ENCODE measurements at regions not wholly inside any gene's neighbourhood (a gene's known extent, or its start where the extent isn't known, plus 50 kb on each side); places are given as distances from the start of the nearest gene placed in this dataset.

DNA sequence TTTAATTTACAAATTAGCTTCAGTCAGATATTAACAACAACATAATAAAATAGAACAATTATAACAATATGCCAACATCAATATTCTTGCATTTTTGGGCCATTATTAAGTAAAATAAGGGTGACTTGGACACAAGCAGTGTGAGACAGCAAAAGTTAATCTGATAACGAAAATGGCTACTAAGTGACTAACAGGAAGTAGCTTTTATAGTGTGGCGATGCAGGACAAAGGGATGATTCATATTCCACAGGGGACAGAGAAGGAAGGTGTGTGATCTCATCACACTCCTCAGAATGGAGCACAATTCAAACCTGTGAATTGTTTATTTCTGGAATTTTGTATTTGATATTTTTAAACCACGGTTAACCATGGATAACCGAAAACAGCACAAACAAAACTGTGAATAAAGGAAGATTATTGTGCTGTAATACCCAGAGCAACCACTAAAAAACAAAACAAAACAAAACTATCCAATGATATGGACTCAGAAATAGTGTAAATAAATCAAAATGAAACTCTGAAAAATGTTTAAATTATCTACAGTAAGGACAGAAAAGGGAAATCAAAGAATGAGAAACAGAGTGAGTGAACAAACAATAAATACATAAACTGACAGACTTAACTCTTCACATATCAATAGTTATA lies 66.9 kb upstream of the TFEC start (continued):
- TF ChIP-seq ZFP62 (CRISPR knock-in tag; IDR thresholded peaks at IDR 0.05) (no peak), KDM2A (CRISPR knock-in tag; IDR thresholded peaks at IDR 0.05; ENCODE audit: borderline replicate concordance, low read depth) (no peak), YEATS2 (CRISPR knock-in tag; IDR thresholded peaks at IDR 0.05; ENCODE audit: borderline replicate concordance) (no peak), FOSL2 (CRISPR knock-in tag; IDR thresholded peaks at IDR 0.05) (peak; percentile 77), ZNF605 (CRISPR knock-in tag; IDR thresholded peaks at IDR 0.05) (no peak), GABPA (IDR thresholded peaks at IDR 0.05; ENCODE audit: low read depth, low read length) (no peak), GABPA (CRISPR knock-in tag; IDR thresholded peaks at IDR 0.05; ENCODE audit: low read depth) (peak; percentile 45; the same call in 1 of the 2 replicates), BRD4 (CRISPR knock-in tag; IDR thresholded peaks at IDR 0.05) (no peak), MTA3 (CRISPR knock-in tag; IDR thresholded peaks at IDR 0.05) (no peak), ZNF775 (CRISPR knock-in tag; IDR thresholded peaks at IDR 0.05; ENCODE audit: borderline replicate concordance) (no peak), PLSCR1 (CRISPR knock-in tag; IDR thresholded peaks at IDR 0.05; ENCODE audit: borderline replicate concordance) (no peak), KDM3A (CRISPR knock-in tag; IDR thresholded peaks at IDR 0.05; ENCODE audit: low read depth) (no peak), HCFC1 (IDR thresholded peaks at IDR 0.05; ENCODE audit: low read depth, low read length) (no peak), ELF3 (CRISPR knock-in tag; IDR thresholded peaks at IDR 0.05) (0 out of 2 replicates have a peak, but pooled peaks have one; percentile 35), SYNCRIP (IDR thresholded peaks at IDR 0.05; ENCODE audit: insufficient read depth, low read depth, low read length) (no peak), DMAP1 (CRISPR knock-in tag; IDR thresholded peaks at IDR 0.05) (no peak), MED8 (CRISPR knock-in tag; IDR thresholded peaks at IDR 0.05; ENCODE audit: insufficient replicate concordance) (no peak), ETV5 (CRISPR knock-in tag; IDR thresholded peaks at IDR 0.05; ENCODE audit: borderline replicate concordance) (peak; percentile 34; the same call in 1 of the 2 replicates), HIVEP1 (CRISPR knock-in tag; IDR thresholded peaks at IDR 0.05) (no peak), ZNF563 (CRISPR knock-in tag; IDR thresholded peaks at IDR 0.05) (no peak)
- TF ChIP-seq, protein P1, sequence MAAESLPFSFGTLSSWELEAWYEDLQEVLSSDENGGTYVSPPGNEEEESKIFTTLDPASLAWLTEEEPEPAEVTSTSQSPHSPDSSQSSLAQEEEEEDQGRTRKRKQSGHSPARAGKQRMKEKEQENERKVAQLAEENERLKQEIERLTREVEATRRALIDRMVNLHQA (CRISPR knock-in tag; IDR thresholded peaks at IDR 0.05), result no peak
- TF ChIP-seq, protein P2, sequence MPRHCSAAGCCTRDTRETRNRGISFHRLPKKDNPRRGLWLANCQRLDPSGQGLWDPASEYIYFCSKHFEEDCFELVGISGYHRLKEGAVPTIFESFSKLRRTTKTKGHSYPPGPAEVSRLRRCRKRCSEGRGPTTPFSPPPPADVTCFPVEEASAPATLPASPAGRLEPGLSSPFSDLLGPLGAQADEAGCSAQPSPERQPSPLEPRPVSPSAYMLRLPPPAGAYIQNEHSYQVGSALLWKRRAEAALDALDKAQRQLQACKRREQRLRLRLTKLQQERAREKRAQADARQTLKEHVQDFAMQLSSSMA (CRISPR knock-in tag; IDR thresholded peaks at IDR 0.05), result no peak
- TF ChIP-seq, protein P3, sequence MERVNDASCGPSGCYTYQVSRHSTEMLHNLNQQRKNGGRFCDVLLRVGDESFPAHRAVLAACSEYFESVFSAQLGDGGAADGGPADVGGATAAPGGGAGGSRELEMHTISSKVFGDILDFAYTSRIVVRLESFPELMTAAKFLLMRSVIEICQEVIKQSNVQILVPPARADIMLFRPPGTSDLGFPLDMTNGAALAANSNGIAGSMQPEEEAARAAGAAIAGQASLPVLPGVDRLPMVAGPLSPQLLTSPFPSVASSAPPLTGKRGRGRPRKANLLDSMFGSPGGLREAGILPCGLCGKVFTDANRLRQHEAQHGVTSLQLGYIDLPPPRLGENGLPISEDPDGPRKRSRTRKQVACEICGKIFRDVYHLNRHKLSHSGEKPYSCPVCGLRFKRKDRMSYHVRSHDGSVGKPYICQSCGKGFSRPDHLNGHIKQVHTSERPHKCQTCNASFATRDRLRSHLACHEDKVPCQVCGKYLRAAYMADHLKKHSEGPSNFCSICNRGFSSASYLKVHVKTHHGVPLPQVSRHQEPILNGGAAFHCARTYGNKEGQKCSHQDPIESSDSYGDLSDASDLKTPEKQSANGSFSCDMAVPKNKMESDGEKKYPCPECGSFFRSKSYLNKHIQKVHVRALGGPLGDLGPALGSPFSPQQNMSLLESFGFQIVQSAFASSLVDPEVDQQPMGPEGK (CRISPR knock-in tag; IDR thresholded peaks at IDR 0.05), result no peak
